Activated naive CD4-positive, alpha-beta T cell treated with anti-CD3 and anti-CD28 coated beads, Interleukin-2, amount 50 U/mL, for 24 hours (primary cell): ENCODE measurements at regions not wholly inside any gene's neighbourhood (a gene's known extent, or its start where the extent isn't known, plus 50 kb on each side); places are given as distances from the start of the nearest gene placed in this dataset.
"Not testable (repeated sequence)": the region's sequence is repeated elsewhere in the genome, so short reads cannot be mapped to it uniquely, and the experiment has no call there.

ENCODE experiments used
- H3K27ac Mint-ChIP-seq: one replicate; pipeline ENCODE4 v1.8.0; 2021; ENCODE audit warnings: mild to moderate bottlenecking, mixed read lengths
- H3K27me3 Mint-ChIP-seq: one replicate; pipeline ENCODE4 v1.8.0; 2021; ENCODE audit warnings: mixed read lengths
- H3K36me3 Mint-ChIP-seq: one replicate; pipeline ENCODE4 v1.8.0; 2021; ENCODE audit warnings: mixed read lengths
- H3K4me1 Mint-ChIP-seq: one replicate; pipeline ENCODE4 v1.8.0; 2021; ENCODE audit warnings: mixed read lengths
- H3K4me3 Mint-ChIP-seq: one replicate; pipeline ENCODE4 v1.8.0; 2021; ENCODE audit warnings: mild to moderate bottlenecking, mixed read lengths
- H3K9me3 Mint-ChIP-seq: one replicate; pipeline ENCODE4 v1.8.0; 2021; ENCODE audit warnings: mixed read lengths

GRCh38 chr21:24561291-24561690 is 1046.0 kb downstream of the MRPL39 start:
- H3K4me1 Mint-ChIP-seq = no peaks in the 10 kb centered on the region
- H3K27me3 Mint-ChIP-seq = no peaks in the 10 kb centered on the region
- no peak overlapping the region for H3K27ac Mint-ChIP-seq
- H3K36me3 Mint-ChIP-seq = no peaks in the 10 kb centered on the region
- peaks cover 14% of the 10 kb centered on the region for H3K9me3 Mint-ChIP-seq
- H3K4me3 Mint-ChIP-seq = no peak overlapping the region

DNA sequence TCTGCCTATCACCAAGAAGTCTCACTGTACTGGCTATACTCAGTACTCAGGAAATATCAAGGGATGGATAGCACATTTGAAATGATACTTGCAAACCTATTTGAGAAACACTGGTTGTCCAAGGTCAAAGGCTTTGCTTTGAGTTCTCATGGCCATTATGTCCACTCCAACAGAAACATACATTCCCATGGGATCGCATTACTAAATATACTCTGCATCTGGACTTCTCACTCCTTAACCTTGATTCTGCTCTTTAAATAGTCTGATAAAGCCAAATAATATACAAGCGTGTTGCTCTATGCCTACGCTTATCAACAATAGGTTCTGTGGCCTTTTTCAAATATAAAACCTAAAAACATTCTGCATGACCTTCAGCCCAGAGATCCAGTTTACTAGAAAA is 1054.8 kb downstream of the MRPL39 start:
- H3K4me3 Mint-ChIP-seq = no peak overlapping the region
- H3K36me3 Mint-ChIP-seq = no peaks in the 10 kb centered on the region

DNA sequence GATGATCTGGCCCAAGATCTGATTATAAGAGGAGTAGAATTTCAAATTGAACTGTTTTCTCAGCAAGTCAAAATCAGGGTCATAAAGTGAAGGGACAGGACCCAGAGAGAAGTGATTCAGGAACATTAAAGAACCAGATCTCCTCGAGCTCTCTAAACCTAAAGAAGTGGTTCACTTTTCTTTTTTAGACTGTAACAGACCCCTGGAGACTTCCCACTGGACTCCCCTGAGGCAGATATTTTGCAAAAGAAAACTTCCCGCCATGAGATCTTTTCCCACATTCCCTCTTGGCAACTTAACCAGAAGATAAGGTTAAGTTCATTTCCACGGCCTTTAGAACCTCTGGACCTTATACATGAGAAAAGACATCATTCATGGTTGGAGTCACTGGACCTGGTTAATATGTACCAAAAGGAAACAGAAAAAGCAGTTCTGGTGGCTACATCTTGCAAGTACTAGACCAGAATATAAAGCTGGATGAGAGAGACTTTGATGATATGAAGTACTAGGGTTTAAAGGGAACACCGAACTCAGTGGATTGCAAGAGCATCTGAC is 1061.4 kb downstream of the MRPL39 start:
- Mint-ChIP-seq H3K36me3 (no peaks in the 10 kb centered on the region), H3K4me3 (no peak overlapping the region), H3K4me1 (no peaks in the 10 kb centered on the region), H3K9me3 (no peaks in the 10 kb centered on the region), H3K27me3 (no peaks in the 10 kb centered on the region), H3K27ac (no peak overlapping the region)

More for the DNA sequence above, 1054.8 kb downstream of the MRPL39 start:
- H3K27me3 Mint-ChIP-seq = peaks cover 1% of the 10 kb centered on the region
- H3K4me1 Mint-ChIP-seq = no peaks in the 10 kb centered on the region
- H3K27ac Mint-ChIP-seq = no peak overlapping the region
- H3K9me3 Mint-ChIP-seq = peaks cover 4% of the 10 kb centered on the region

DNA sequence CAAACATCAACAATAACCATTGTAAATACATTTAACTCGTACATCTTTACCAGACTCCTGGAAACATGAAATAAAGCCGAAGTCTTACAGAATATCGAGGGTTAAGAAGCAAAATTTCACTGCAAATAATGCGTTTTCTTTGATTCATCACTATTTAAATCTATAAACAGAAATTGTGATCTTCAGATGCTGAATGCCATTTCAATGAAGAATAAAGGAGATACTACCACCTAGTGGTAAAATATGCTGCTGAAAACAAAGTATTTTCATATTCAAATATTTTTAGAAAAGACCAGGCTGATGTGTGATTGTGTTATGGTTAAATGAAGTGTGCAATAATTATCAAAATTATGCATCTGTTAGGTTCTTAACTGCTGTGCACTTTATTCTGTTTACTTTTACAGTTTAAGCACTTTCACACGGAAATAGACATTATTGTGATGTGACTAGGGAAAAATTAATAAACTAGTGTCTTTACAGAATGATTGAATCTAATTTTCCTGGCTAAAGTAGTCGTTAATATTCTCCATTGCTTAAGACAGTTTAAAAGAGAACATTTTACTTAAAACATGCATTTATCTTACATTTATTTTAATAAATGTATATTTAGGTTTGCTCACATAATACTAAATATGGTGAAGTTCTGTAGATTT is 1093.1 kb downstream of the MRPL39 start:
- Mint-ChIP-seq H3K4me3 (no peak overlapping the region), H3K4me1 (no peaks in the 10 kb centered on the region), H3K27ac (no peak overlapping the region), H3K9me3 (no peaks in the 10 kb centered on the region), H3K36me3 (no peaks in the 10 kb centered on the region), H3K27me3 (peaks cover 1% of the 10 kb centered on the region)

DNA sequence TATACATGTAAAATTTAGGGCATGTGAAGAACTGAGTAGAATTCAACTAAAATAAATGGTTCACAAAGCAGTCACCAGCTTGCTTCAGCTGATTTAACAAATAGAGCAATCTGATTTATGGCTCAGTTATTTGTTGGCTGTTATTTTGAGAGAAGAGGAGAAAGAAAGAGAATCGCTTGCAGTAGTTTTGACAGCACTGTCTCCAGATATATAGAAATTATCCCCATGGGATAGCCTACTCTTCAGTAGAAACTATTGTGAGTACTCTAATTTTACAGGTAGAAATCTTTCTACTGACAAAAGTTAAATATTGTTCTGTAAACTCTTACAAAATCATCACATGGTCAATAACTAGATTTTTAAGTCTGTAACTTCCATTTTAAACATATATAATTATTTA is 1098.2 kb downstream of the MRPL39 start:
- Mint-ChIP-seq H3K4me1 (no peaks in the 10 kb centered on the region), H3K36me3 (peaks cover 6% of the 10 kb centered on the region), H3K4me3 (no peak overlapping the region), H3K9me3 (peaks cover 9% of the 10 kb centered on the region), H3K27ac (no peak overlapping the region), H3K27me3 (no peaks in the 10 kb centered on the region)

DNA sequence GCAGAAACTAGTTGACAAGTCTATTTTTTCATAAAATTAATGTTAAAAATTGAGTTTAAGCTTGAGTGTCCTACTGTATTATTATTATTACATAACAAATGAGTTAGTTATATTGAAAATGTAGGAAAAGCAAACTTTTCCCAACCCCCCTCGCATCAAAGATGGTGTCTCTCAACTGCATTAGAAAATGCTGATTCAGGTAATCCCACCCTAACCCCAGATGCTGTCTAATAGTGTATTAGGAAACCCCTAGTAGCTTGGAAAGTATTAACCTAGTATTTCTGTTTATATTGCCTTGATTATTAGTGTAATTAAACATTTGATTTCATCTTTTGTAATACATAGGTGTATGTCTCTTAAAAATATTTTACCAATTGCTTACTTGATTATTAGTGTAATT is 1120.3 kb downstream of the MRPL39 start:
- peaks cover 6% of the 10 kb centered on the region for H3K9me3 Mint-ChIP-seq
- H3K27ac Mint-ChIP-seq = no peak overlapping the region
- no peaks in the 10 kb centered on the region for H3K27me3 Mint-ChIP-seq
- no peak overlapping the region for H3K4me3 Mint-ChIP-seq
- peaks cover 3% of the 10 kb centered on the region for H3K36me3 Mint-ChIP-seq
- H3K4me1 Mint-ChIP-seq = no peaks in the 10 kb centered on the region

- H3K4me1 Mint-ChIP-seq, H3K4me3 Mint-ChIP-seq, H3K27me3 Mint-ChIP-seq, H3K36me3 Mint-ChIP-seq, H3K9me3 Mint-ChIP-seq, H3K27ac Mint-ChIP-seq: not testable (repeated sequence)
Measured at GRCh38 chr21:24483361-24483760, 1123.9 kb downstream of the MRPL39 start.

DNA sequence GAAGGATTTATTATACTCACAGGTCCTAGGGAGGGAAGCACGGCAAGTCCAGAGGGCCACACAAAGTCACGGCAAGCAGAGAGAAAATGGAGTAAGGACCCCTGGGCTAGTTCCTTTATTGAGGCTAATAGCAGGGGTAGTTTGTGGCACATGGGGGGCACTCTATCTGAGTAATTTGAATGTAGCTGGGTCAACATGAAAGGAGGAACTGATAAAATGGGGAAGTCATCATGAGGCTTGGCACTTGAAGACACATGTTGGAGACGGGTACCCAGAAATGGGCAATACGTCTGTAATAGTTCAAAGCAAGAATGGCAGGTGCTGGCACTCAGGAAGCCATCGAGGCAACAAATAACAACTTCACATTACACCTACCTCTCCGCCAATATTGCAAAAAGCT is 1136.4 kb downstream of the MRPL39 start:
- no peaks in the 10 kb centered on the region for H3K9me3 Mint-ChIP-seq
- no peak overlapping the region for H3K27ac Mint-ChIP-seq
- H3K4me1 Mint-ChIP-seq = no peaks in the 10 kb centered on the region
- H3K36me3 Mint-ChIP-seq = peaks cover 3% of the 10 kb centered on the region
- no peak overlapping the region for H3K4me3 Mint-ChIP-seq
- H3K27me3 Mint-ChIP-seq = no peaks in the 10 kb centered on the region

DNA sequence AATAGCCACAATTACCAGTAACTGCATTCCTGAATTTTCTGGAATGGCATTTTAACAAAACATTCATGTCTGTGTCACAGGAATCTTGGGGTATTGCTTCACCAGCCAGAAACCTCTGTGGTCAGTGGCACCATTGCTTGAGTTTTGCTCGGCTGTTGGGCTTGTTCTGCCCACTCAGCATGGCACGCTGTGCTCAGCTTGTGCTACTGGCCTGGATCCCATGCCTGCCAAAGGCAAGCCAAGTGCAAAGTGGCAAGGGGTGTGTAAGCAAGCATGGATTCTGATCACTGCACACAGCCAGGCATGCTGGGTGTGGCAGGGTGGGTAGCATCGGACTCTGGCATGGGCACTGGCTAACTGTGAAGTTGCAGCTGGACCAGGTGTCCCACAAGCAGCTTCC is 1150.9 kb downstream of the MRPL39 start:
- no peaks in the 10 kb centered on the region for H3K9me3 Mint-ChIP-seq
- H3K4me1 Mint-ChIP-seq = no peaks in the 10 kb centered on the region
- no peak overlapping the region for H3K4me3 Mint-ChIP-seq
- H3K27ac Mint-ChIP-seq = no peak overlapping the region
- no peaks in the 10 kb centered on the region for H3K36me3 Mint-ChIP-seq
- no peaks in the 10 kb centered on the region for H3K27me3 Mint-ChIP-seq

DNA sequence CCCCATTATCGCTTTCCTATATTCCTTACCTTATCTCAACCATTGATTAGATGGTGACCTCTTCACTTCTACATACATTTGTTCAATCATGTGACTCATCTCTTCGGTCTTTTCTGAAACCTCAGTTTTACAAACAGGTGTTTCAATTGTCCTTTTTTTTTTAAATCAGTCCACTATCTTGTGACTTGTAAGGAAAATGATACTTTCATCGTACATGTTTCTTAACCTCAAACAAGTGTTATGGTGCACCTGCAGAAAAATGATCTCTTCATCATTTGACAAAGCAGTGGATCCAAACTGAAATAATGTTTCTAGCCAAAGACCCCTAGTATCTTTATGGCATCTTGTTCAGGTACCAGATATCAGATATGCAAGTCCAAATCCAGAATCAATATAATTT is 1157.2 kb downstream of the MRPL39 start:
- Mint-ChIP-seq H3K27me3 (no peaks in the 10 kb centered on the region), H3K4me3 (no peak overlapping the region), H3K9me3 (no peaks in the 10 kb centered on the region), H3K27ac (no peak overlapping the region), H3K36me3 (peaks cover 9% of the 10 kb centered on the region), H3K4me1 (no peaks in the 10 kb centered on the region)

GRCh38 chr21:24445517-24445916 is 1161.8 kb downstream of the MRPL39 start:
- Mint-ChIP-seq H3K9me3 (peaks cover 8% of the 10 kb centered on the region), H3K4me1 (peaks cover 3% of the 10 kb centered on the region), H3K27ac (no peak overlapping the region), H3K36me3 (peaks cover 23% of the 10 kb centered on the region), H3K4me3 (no peak overlapping the region), H3K27me3 (no peaks in the 10 kb centered on the region)

DNA sequence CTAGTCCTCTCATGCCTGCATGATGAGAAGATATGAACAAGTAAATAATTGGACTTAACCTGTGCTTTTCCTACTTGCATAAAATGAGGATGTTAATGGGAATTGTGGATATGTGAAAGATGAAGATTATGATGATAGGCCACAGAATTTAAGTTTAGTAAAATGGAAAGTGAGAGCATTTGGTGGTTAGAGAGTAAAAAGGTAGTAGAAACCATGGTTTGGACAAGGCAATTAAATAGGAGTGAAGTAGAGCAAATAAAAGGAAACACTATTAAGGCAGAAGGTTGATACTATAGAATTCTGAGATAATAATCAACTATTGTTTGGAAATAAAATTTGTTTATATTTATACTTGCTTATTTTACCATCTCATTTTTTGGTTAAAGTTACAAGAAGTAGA is 1162.5 kb downstream of the MRPL39 start:
- Mint-ChIP-seq H3K36me3 (peaks cover 23% of the 10 kb centered on the region), H3K27ac (no peak overlapping the region), H3K4me1 (peaks cover 3% of the 10 kb centered on the region), H3K4me3 (no peak overlapping the region), H3K27me3 (no peaks in the 10 kb centered on the region), H3K9me3 (peaks cover 8% of the 10 kb centered on the region)

GRCh38 chr21:24436236-24436635 is 1171.0 kb downstream of the MRPL39 start:
- Mint-ChIP-seq H3K4me3 (no peak overlapping the region), H3K4me1 (peaks cover 7% of the 10 kb centered on the region), H3K27ac (no peak overlapping the region), H3K9me3 (peaks cover 11% of the 10 kb centered on the region), H3K27me3 (no peaks in the 10 kb centered on the region), H3K36me3 (peaks cover 15% of the 10 kb centered on the region)

DNA sequence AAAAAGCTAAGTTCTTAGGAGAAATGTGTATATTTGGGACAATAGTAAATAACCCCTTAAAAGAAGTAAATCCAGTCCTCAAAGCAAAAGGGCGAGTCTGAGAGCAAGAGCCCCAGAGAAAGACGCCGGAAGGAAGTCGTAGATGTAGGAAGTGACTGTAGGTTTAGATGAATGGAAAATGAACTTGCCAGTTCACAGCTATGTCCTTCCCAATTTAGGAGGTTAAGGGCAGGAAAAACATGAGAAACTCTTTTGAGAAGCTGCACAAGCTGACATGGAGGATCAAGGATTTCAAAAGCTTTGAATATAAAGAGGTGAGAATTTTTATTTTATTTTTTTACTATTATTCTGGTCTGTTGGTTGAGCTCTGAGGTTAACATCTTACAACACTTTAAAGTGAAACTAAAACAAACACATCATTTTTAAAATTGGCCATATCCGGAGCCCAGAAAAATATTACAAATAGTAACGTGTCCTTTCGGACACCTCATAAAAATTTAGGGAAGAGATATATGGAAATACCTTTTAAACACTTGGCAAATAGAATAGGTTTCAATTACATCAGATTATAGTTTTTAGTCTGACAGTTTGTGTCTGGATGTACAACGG is 1178.6 kb downstream of the MRPL39 start:
- no peaks in the 10 kb centered on the region for H3K9me3 Mint-ChIP-seq

DNA sequence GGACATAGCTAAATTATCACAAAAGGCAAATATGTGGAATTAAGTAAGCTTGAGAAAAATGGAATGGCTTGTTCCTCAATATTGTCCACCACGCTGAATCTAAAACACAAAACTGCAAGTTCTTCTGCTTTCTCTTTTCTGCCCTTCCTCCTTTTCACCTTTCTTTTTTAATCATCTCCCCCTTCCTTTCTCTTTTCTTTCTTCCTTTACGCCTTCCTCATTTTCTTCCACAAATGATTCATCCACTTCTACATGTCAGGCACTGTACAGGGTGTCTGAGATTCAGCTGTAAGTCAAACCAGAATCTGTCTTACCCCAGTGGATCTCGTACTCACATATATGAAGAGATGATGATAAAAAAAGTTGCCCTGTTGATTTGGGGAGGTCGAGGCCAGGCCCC is 1182.5 kb downstream of the MRPL39 start:
- no peak overlapping the region for H3K4me3 Mint-ChIP-seq

More for the DNA sequence above, 1178.6 kb downstream of the MRPL39 start:
- peaks cover 26% of the 10 kb centered on the region for H3K4me1 Mint-ChIP-seq
- H3K36me3 Mint-ChIP-seq = no peaks in the 10 kb centered on the region
- H3K27me3 Mint-ChIP-seq = peaks cover 2% of the 10 kb centered on the region
- peak overlapping the region; percentile 86 for H3K27ac Mint-ChIP-seq
- peak overlapping the region; percentile 92 for H3K4me3 Mint-ChIP-seq

DNA sequence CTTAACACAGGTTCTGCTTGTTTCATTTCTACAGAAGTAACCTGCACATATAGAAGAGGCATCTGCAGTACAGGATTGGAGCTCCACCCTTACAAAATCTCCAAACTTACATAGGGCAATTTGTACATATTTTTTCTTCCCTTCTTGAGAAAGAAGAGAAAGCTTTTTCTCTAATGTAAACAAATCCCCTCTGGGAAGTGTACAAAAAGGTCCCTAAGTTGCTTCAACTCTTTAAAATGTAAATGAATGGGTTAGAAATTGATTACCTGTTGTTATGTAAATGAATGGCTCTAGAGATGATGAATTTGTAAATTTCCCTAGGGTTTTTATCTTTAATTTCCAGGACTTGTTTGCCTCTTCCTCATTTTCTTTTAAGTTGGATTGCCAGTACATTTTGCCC is 1183.7 kb downstream of the MRPL39 start:
- no peaks in the 10 kb centered on the region for H3K36me3 Mint-ChIP-seq
- no peak overlapping the region for H3K4me3 Mint-ChIP-seq
- H3K27ac Mint-ChIP-seq = no peak overlapping the region
- H3K9me3 Mint-ChIP-seq = peaks cover 4% of the 10 kb centered on the region
- peaks cover 2% of the 10 kb centered on the region for H3K27me3 Mint-ChIP-seq
- H3K4me1 Mint-ChIP-seq = peaks cover 7% of the 10 kb centered on the region

More for the DNA sequence above, 1182.5 kb downstream of the MRPL39 start:
- H3K4me1 Mint-ChIP-seq = peaks cover 13% of the 10 kb centered on the region
- peaks cover 2% of the 10 kb centered on the region for H3K27me3 Mint-ChIP-seq
- H3K36me3 Mint-ChIP-seq = no peaks in the 10 kb centered on the region
- peaks cover 1% of the 10 kb centered on the region for H3K9me3 Mint-ChIP-seq
- H3K27ac Mint-ChIP-seq = no peak overlapping the region
